Stimulated activated CD8-positive, alpha-beta memory T cell treated with anti-CD3 and anti-CD28 coated beads, Interleukin-4, amount 100 ng/mL, for 48 hours (primary cell): ENCODE measurements at regions not wholly inside any gene's neighbourhood (a gene's known extent, or its start where the extent isn't known, plus 50 kb on each side); places are given as distances from the start of the nearest gene placed in this dataset.
"Not testable (repeated sequence)": the region's sequence is repeated elsewhere in the genome, so short reads cannot be mapped to it uniquely, and the experiment has no call there.

ENCODE experiments used
- DNase-seq: peaks from one replicate; pipeline ENCODE4 v3.0.0-alpha.2; 2020

DNA sequence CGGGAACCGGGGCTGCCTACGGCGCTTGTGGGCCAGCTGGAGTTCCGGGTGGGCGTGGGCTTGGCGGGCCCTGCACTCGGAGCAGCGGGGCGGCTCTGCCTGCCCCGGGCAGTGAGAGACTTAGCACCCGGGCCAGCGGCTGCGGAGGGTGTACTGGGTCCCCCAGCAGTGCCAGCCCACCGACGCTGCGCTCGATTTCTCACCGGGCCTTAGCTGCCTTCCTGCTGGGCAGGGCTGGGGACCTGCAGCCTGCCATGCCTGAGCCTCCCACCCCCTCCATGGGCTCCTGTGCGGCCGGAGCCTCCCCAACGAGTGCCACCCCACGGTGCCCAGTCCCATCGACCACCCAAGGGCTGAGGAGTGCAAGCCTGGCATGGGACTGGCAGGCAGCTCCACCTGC is 72.8 kb upstream of the SSBP2 start:
- not testable (repeated sequence) for DNase-seq

DNA sequence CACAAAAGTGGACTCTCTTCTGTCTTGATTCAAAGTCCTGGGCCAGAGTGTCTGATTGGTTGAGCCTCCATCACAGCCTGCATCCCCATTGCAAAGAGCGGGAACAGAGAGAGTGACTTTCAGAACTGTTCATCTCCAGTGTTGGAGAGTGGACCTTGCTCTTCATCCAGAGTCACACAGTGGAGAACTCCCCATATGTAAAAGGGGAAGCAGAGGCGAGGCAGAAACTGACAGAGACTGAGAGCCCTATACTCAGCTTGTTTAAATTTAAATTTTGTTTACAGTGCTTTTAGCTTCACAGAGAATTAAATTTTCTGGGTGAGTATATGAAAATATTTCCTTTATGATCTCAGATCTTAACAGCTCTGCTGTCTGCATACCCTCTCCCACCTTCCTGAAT is 70.0 kb upstream of the SSBP2 start:
- DNase-seq: no peak

DNA sequence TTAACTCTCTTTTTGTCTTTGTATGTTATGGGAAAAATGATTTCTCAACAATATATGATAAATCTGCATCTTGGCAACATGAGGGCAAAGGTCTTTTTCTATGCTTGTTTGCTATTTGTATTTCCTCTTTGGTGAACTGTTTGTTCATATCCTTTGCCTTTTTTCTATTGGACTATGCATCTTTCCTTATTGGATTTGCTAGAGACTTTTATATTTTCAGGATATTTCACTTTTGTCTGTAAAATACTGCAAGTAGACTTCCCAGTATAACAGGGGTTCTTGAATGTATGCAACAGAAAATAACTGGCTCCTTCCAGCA is 69.4 kb upstream of the SSBP2 start:
- no peak for DNase-seq

DNA sequence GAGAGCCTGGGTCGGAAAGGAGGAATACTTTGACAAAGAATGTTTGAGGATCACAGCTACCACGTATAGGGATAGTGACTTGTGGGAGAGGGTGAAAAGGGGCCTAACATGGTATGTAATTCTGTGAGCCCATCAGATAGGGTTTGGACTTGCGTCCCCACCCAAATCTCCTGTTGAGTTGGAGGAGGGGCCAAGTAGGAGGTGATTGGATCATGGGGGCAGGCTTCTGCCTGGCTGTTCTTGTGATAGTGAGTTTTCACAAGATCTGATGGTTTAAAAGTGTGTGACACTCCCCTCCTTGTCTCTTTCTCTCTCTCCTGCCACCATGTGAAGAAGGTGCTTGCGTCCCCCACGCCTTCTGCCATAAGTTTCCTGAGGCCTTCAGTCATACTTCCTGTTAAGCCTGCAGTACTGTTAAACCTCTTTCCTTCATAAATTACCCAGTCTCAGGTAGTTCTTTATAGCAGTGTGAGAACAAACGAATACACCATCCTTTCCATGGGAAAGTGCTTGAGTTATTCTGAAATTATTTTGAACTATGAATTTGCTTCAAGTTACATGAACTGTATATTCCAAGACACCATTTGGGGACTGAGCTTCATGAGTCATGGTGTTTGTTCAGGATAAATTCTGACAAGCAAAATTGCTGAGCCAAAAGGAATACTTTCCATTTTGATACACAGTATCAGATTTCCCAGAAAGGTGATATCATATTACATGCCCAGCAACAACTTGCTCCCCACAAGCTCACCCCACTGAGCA is 68.8 kb upstream of the SSBP2 start:
- no peak for DNase-seq

DNA sequence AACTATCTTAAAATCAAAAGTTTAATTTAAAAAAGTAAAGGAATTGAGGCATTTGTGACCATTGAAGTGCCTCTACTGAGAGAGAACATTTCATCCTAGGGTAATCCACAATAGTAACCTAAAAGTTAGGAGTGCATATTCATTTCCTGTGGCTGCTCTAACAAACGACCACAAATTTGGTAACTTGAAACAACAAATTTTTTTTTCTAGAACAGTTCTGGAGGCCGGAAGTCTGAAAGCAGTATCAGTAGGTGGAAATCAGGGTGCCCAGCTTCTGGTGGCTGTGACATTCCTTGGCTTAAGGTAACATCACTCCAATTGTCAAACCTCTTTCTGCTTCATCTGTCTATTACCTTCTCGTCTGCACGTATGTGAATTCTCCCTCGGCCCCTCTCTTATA is 67.1 kb upstream of the SSBP2 start:
- no peak for DNase-seq

DNA sequence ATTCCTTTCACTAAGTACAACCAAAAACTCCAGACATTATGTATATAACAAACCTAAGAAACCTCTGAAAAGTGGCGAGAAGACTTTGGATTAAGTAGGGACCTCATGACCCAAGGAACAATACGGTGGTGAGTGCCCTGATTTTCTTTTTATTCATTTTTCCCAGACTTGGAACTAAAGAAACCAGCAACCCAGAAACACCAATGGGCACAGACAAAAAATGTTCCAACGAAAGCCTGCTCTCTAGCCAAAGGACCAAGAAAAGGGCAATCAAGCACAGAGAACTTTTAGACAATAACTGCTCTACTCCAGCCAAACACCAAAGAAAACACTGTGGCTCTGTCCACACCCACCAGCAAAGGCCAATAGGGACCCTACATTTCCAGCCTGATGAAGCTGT is 66.2 kb upstream of the SSBP2 start:
- no peak for DNase-seq

DNA sequence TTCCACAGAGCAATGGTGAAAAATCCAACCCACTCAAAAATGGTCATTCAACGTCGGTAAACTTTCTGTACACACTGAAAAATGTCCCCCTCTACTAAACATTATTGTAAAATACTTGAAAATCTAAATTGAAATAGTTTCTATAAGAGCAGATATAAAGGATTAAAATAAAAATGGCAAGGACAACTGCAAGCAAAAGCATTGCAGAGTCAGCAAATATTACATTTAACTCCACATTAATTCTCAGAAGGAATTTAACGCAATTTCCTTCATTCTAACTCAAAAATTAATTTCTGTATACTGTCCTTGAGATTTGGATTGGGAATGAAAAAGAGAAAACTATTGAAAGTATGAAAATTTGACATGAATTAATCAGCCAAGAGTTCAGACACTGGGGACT is 64.4 kb upstream of the SSBP2 start:
- no peak for DNase-seq

DNA sequence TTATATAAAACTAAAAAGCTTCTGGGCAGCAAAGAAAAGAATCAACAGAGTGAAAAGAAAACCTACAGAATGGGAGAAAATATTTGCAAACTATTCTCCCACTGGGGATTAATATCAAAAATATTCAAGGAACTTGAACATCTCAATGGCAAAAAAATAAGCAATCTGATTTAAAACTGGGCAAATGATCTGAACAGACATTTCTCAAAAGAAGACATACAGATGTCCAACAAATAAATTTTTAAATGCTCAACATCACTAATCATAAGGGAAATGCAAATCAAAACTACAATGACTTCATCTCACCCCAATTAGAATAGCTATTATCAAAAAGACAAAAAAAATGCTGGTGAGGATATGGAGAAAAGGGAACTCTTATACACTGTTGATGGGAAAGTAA is 57.2 kb upstream of the SSBP2 start:
- DNase-seq: no peak

DNA sequence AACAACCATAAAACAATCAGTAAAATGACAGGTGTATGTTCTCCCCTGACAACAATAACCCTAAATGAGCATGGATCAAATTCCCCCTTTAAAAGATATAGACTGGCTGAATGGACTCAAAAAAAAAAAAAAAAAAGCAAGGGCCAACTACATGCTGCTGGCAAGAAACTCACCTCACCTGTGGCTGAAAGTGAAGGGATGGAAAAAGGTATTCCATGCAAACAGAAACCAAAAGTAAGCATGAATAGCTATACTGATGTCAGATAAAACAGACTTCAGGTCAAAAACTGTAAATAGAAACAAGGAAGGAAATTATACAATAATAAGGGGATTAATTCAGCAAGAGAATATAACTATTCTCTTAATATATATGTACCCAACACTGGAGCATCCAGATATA is 54.2 kb upstream of the SSBP2 start:
- DNase-seq: no peak

DNA sequence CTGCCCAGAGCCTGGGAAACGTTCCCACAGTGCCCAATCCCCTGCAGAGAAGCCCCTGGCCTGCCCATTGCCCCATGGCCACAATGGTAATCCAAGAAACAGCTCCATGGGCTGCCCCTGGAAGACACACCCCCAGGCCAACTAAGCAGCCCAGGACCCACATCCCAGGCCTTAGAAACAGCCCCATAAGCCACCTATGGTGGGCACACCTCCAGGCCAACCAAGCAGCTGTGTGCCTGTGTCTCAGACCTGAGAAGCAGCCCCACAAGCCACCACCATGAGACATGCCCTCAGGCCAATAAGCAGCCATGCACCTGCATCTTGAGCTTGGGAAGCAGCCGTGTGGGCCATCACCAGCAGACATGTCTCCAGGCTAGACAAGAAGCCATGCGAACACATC is 52.9 kb upstream of the SSBP2 start:
- no peak for DNase-seq

DNA sequence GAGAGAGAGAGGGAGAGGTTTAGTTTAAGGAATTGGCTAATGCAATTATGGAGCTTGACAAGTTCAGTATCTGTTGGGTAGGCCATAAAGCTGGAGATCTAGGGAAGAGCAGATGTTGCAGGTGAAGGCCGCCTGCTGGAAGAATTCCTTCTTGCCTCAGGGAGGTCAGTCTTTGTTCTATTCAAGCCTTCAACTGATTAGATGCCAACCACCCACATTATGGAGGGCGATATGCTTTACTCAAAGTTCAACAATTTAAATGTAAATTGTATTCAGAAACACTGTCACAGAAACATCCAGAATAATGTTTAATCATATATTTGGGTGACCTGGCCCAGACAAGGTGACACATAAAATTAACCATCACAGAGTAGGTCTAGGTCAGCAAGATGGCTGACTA is 51.7 kb upstream of the SSBP2 start:
- no peak for DNase-seq

DNA sequence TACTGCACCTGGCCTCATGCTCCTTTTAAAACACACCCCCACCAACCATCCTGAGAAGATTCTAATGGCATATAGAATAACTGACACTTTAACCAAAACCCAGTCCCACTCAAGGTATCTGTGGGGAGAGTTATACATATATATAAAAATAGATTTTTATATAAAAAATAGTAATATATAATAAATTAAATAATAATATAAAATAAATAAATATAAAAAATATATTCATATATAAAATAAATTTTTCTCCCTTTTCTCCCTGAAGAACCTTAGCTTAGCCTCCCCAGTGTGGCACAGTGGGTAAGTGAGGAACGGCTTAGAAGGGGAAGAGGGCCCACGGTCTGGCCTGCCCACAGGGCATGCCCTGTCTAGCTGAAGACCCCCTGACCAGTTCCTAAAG is 51.1 kb upstream of the SSBP2 start:
- DNase-seq: no peak

DNA sequence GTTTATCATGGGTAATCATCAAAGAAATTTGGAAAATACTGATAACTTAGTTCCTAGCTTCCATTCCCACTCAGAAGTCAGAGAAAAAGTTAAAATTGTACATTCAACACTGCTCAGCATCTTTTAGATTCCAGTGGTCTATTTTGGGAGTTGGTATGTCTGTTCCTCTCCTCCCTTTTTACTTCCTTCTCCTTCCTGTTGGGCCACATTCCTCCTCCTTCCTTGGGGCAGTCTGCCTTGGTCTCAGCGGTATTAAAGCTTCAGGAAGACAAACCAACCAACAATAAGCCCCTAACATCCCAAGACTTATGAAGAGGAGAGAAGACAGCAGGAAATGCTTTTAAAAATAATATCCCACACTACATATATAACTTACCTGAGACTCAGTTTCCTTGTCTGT is 49.9 kb upstream of the SSBP2 start:
- DNase-seq: no peak
